Stimulated activated CD8-positive, alpha-beta memory T cell treated with anti-CD3 and anti-CD28 coated beads, Interleukin-4, amount 100 ng/mL, for 48 hours (primary cell): ENCODE measurements at regions not wholly inside any gene's neighbourhood (a gene's known extent, or its start where the extent isn't known, plus 50 kb on each side); places are given as distances from the start of the nearest gene placed in this dataset.
"Not testable (repeated sequence)": the region's sequence is repeated elsewhere in the genome, so short reads cannot be mapped to it uniquely, and the experiment has no call there.

ENCODE experiments used
- DNase-seq: peaks from one replicate; pipeline ENCODE4 v3.0.0-alpha.2; 2020

DNA sequence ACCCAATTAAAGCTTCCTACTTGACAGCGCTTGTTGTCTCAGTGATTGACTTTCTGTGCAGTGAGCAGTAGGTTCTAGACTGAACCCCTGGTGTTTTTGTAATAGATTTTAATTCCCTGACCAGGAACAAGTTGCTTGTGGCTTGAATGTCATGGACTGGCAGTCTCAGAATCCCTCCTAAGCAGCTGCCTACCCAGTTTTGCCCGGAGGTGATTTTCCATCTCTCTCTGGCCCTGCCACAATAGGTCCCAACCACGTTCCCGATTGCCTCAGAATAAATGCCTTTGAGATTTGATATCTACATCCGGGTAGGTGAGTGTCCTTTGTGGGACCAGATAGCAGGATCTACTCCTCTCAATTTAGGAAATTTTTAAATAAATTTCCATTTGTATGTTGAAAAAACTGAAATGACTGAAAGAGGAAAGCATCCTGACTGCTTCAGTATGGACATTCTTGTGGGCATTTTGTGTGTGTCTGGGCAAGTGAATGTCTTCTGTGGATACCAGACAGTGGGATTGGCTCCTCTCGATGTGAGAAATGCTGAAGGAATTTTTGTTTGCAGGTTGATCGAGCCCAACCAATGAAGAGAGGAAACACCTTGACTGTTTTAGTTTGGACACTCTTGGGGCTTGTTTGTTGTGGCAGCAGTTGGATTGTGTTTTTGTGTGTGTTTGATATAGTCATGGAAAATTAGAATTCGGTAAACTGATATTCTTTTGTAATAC, 1607.4 kb downstream of the C4orf33 start:
- no peak for DNase-seq

DNA sequence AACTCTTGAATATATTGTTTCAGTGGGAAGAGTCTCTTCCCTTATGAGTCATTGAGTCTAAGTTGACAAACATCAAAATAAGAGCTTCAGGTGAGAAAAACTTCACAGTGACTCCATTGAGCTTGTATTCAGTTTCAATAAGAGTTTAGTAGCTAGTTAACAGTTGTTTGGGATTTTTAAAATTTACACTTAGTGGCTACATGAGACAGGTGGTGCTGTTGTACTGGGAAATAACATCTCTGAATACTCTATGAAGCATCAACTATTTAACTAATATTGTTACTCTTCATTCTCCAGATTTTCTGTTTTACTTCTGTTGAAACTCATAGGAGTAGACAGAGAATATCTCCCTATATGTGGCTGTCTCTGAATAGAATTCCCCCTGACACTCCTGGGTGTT, 1609.1 kb downstream of the C4orf33 start:
- no peak for DNase-seq

DNA sequence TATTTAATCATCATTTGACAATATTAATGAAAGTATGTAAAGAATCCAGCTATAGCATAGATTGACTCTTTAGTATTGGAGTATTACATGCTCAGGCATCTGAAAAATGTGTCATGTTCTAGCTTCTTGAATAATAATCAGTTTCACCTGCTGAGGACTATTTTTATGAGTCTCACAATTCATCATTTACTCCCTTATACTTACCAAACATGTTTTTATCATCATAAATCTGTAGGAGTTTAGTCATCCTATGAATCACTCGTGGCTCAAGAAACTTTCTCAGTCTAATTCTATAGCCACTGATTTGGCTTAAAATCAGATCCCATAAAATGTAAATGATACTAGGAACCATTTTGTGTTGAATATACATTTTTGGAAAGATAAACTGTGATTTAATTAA, 1616.1 kb downstream of the C4orf33 start:
- DNase-seq: no peak

DNA sequence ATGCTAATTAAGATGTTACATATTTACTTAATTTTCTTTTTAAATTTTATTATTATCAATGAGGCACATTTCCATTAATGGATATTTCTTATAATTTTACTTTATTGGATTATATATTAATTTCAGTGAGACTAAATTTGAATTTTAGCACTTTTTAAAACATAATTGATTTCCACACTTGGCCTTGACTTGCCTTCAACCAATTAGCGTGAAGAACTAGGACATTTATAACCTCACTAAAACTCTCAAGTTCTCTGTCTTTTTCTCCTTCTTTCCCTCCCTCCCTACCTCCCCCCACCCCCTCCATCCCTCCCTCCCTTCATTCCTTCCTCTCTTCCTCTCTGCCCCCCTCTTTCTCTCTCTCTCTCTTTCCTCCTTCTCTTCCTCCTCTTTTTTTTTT, 1618.1 kb downstream of the C4orf33 start:
- no peak for DNase-seq

DNA sequence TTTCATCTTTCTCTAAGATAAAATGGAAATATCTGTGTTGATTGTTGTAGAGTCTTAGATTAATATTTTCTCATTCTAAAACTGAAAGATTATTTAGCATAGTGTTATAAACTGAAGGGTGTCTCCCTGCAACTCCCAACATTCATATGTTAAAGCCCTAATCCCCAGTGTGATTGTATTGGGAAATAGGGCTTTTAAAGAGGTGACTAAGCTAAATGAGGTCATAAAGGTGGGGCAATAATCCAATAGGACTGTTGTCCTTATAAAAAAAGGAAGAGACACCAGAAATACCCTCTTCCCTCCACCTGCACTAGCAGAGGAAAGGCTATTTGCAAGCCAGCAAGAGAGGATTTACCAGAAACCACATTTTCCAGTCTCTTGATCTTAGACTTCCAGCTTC, 1626.4 kb downstream of the C4orf33 start:
- no peak for DNase-seq

DNA sequence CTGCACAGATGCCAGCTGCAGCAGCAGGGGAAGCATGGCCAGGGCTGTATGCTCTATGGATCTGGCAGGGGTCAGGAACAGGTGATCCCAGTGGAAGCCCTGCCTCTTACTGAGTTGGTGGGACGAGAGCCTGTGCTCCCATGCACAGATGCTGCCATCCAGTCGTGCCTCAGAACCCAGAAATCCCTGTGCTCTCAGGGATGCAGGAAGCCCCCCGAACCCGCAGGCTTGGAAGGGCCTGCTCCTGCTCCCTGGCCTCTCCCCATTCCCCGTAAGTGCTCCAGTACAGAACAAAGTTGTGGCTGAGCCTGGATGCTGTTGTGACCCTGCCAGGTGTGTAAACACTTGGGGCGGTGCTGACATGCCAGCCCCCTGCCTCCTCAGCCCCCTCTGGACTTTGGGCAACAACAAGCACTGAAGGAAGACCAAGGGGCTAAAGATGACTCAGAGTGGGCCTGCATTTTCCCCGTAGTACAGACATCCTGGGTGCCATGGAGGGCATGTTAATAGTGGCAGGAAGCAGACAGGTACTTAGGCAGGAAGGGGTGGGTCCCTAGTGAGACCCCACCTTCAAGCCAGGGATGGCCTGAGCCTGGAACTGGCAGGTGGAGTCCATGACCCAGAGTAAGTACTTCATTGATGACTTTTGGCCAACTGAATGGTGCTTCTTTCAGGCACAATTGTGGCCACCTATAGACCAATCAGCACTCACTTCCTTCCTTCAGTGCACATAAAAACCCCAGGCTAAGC, 1640.7 kb downstream of the C4orf33 start:
- DNase-seq: no peak

DNA sequence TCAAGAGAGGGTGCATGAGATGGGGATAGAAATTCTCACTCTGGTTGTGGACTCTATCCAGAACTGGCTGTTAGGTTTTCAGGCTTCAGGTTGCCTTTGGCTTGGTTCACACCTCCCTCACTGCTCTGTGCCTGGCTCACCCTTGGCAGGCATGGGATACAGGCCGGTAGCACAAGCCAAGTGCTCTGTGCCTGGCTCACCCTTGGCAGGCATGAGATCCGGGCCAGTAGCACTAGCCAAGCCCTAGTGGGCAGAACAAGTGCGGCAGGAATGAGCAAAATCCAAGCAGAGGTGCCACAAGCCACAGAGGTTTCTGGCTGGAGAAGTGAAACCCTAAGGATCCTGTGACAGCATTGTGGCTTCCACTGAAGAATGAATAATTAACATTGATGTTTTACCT, 1642.3 kb downstream of the C4orf33 start:
- no peak for DNase-seq

DNA sequence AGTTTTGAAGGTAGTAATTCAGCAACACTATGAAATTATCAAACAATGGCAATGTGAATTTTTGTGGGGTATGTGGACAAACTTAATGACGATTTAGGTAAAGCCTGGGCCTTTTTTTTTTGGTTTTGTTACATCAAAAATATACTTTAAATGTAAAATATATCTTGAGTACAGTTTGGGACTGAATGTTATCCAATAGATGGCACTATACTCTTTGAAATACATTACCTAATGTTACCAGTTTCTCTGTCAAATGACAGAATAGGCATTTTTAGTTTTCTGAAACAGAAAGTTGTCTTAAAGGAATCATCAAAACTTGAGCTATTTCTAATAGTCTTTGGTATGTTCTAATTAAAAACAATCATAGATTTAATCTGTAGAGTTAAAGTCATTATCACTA, 1651.9 kb downstream of the C4orf33 start:
- no peak for DNase-seq

DNA sequence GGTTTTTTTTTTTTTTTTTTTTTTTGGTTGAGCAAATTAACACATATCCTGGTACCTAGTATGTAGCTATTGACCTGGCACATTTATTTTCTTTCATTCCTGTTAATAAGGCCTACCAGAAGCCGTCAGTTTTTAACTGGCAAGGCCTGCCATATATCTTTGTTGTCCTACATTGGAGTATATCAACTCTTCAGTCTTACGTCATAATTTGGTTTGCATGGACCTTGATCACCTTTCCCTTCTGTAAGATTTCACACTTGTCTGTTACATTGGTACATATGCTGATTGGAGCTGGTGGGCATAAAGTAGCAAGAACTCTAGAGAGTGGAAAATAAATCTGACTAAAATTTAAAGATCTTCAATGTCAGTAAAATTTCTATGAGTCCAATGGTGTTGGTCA, 1658.0 kb downstream of the C4orf33 start:
- no peak for DNase-seq

DNA sequence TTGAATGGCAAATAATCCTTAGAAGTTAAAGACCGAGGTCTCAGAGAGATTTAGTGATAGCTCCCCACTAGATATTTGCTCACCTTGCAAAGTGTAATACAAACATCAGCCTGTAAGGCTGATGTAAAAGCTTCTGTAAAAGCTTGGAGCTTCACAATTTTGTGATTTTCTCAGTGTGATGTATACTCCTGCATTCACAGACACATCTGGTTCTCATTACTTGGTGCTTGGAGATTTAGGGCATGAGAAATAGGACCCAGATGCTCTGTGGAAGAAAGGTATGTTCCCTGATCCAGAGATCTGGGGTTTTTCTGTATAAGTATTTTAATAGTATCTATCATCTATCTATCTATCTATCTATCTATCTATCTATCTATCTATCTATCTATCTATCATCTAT, 1664.3 kb downstream of the C4orf33 start:
- DNase-seq: no peak

DNA sequence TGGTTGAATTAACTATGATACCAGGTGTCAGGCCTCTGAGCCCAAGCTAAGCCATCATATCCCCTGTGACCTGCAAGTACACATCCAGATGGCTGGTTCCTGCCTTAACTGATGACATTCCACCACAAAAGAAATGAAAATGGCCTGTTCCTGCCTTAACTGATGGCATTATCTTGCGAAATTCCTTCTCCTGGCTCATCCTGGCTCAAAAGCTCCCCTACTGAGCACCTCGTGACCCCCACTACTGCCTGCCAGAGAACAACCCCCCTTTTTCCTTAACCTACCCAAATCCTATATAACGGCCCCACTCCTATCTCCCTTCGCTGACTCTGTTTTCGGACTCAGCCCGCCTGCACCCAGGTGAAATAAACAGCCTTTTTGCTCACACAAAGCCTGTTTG, 1671.4 kb downstream of the C4orf33 start:
- DNase-seq: not testable (repeated sequence)

DNA sequence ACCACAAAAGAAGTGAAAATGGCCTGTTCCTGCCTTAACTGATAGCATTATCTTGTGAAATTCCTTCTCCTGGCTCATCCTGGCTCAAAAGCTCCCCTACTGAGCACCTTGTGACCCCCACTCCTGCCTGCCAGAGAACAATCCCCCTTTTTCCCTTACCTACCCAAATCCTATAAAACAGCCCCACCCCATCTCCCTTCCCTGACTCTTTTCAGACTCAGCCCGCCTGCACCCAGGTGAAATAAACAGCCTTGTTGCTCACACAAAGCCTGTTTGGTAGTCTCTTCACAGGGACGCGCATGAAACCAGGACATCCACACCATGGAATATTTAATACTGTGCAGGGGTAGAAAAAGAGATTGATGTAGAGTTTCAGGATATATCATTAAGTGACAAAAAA, 1677.0 kb downstream of the C4orf33 start:
- DNase-seq: not testable (repeated sequence)

DNA sequence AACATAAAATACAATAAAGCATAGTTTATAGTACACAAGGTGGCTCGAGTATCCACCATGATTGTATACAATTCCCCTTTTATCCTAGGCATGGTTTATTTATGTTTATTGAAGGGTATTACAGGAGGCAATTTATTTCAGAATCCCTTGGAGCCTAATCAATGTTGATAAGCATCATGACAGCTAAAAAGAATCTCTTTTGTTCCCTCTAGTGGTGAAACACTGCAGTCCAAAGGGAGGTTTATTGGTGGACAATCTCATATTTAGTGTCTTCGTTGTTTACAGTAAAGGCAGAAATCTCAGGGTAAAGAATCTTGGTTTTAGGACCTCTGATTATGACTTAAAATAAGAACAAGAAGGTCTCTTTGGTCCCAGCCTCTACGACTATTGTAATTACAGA, 1712.5 kb downstream of the C4orf33 start:
- no peak for DNase-seq

DNA sequence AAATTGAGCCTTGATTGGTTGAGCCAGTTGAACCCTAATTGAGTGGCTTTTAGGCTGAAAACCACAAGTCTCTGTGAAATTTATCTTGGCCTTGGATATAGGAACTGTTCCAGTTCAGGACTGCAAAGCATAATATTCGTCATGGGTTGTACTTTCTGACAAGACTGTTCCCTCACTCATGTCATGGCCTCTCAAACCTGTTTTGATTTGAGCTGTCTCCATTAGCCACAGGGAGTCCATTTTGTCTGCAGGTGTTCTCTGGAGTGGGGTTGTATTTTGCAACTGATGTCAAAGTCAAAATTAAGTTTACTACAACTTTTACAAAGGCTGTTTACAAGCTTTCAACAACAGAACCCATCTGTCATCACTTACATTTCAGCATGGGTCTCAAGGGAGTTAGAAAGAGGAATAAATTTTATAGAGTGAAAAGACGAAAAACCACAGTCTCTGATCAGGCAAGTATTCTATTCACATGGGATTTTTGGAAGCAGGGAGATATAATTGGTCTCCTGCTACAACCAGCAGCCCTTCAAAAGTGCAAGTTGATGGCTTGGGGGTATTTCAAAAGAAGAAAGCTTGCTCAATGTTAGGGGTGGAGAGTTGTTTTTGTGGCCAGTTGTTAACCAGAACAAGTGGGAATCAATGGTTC, 1716.3 kb downstream of the C4orf33 start:
- DNase-seq: no peak

DNA sequence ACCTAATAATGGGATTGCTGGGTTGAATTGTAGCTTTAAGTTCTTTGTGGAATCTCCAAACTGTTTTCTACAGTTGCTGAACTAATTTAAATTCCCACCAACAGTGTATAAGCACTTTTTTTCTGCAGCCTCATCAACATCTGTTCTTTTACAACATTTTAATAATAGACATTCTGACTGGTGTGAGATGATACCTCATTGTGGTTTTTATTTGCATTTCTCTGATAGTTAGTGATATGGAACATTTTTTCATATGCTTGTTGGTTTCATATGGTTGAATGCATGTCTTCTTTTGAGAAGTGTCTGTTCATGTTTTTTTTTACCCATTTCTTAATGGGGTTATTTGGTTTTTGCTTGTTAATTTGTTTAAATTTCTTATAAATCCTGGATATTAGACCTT, 1718.9 kb downstream of the C4orf33 start:
- DNase-seq: no peak

DNA sequence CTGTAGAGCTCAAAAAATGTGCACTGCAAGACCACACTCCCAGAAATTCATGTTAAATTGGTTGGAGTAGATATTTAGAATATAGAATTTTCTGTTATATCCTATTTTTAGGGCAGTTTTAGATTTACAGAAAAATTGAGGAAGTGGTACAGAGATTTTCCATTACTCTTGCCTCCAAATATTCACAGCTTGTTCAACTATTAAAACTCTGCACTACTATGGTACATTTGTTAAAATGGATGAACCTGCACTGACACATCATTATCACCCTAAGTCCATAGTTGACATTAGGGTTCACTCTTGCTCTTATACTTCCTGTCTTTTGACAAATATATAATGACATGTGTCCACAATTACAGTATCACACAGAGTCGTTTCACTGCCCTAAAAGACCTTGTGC, 1724.5 kb downstream of the C4orf33 start:
- DNase-seq: no peak

DNA sequence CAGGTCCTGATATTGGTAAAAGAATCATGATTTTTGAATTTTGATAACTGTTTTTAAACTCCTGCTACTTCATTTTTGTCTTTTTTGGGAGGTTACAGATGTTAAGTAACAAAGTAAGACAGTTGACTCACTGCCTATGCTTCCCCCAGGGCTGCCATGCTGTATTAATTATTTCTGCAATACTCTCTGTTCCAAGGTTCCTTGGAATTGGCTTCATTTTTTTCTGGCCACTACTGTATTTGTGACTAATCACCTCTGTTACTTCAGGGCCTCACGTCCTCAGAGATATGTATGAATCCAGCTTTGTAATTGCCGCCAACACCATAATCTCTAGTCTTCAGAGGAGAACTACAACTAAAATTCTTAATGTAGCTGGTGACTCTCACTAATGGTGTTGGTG, 1729.3 kb downstream of the C4orf33 start:
- DNase-seq: no peak

DNA sequence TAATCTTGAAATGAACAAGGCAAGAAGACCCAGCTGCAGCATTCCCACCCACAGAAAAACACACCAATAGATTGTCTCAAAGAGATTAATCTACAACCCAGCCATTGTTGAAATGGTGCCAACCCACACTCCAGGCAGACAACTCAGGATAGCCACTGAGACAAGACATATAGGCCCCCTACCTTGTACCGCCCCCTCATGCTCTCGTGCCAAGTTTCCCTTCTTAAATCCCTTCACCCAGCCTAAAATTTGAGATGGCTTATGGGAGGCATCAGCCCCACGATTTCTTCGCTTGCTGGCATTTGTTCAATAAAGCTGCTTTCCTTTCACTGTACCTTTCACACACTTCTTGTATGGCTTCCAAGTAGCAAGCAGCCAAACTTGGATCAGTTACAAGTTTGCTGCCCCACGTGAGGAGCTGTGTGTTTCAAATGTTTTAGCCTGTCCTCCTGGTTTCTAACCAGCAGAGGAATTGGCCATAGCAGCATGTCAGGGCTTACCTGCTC, 1754.1 kb downstream of the C4orf33 start:
- DNase-seq: no peak

DNA sequence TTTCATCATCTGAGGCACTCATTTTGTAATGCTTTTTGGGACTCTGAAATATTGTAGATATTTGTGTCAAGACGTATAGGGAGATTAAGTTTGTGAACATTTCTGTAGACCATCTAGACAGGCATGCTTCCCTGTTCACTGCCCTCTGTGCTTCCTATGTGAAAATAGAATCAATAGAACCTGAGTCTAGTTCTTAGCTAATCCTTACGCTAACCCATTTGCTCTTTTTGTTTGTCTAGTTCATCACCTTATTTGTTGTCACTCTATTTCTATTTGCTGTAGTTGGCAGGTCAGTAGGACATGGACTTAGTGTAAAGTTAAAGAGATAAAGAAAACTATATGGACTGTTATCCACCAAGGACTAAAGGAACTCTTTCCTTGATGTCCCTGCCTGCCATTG, 1755.2 kb downstream of the C4orf33 start:
- DNase-seq: no peak

DNA sequence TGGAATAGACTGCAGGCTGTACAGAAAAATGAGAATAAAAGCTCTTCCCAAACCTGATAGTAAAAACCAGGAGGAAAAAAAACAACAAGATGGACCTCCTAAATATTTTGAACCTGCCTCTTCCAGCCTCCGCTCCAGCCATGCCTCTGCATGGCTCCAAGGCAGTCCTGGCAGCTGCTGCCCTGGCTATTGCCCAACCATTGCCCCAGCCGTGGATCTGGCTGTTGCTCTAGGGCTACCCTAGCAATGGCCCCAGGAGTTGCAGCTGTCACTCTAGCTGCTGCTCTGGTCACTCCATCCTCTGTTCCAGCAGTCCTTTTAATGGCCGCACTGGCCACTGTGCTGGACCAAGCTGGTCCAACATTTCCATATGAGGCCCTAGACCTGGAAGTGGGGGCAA, 1756.0 kb downstream of the C4orf33 start:
- no peak for DNase-seq

DNA sequence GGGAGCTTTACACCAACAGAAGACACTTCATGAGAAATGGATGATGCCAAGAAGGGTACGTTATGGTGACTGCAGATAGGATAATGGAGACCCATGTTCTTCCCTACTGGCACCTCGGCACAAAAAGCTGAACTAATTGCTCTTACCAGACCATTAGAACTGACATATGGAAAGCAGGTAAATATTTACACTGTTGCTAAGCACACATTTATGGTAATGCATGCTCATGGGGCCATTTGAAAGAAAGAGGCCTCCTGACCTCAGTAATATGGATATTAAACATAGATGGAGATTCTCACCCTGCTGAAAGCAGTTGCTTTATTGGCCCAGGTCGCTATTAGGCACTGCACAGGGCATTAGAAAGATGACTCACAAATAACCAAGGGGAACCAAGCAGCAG, 1759.6 kb downstream of the C4orf33 start:
- DNase-seq: no peak

DNA sequence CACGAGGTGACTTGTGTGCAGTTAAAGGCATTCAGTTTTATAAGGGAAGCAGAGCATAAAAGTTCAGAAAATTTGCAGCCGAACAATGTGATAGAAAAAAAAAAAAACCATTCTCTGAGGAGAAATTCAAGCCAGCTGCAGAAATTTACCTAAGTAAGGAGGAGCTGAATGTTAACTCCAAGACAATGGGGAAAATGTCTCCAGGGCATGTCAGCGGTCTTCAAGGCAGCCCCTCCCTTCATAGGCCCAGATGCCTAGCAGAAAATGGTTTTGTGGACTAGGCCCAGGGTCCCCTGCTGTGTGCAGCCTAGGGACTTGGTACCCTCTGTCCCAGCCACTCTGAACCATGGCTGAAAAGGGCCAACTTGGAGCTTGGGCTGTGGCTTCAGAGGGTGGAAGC, 1764.0 kb downstream of the C4orf33 start:
- DNase-seq: no peak

DNA sequence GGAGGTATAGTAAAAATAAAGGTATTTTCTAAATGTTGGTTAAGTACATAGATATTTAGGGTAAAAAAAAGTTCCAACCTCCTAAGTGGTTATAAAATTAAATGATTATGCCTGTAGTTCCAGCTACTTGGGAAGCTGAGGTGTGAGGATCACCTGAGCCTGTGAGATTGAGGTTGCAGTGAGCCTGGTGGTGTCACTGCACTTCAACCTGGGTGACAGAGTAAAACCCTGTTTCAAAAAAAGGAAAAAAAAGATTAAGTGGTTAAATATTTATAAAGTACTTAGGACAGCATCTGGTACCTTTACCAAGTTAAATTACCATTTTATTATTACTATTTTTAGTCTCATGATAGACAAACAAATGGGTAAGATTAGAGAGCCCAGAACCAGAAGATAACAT, 1801.0 kb downstream of the C4orf33 start:
- no peak for DNase-seq

DNA sequence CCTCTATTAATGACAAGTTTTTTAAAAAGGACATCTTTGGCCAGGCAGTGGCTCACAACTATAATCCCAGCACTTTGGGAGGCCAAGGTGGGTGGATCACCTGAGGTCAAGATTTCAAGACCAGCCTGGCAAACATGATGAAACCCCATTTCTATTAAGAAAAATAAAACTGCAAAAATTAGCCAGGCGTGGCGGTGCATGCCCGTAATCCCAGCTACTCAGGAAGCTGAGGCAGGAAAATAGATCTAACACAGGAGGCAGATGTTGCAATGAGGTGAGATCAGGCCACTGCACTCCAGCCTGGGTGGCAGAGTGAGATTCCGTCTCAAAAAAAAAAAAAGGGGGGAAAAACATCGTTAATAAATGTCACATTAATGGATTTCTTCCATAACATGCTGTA, 1805.4 kb downstream of the C4orf33 start:
- no peak for DNase-seq
